NT2/D1 (cell line): ENCODE measurements at regions not wholly inside any gene's neighbourhood (a gene's known extent, or its start where the extent isn't known, plus 50 kb on each side); places are given as distances from the start of the nearest gene placed in this dataset.

Source experiments
- SUZ12 ChIP-seq: IDR thresholded peaks from 2 replicates; pipeline ENCODE4 v1.6.1; 2011; ENCODE audit not compliant: insufficient read length, insufficient read depth; ENCODE audit errors: extremely low read depth
- YY1 ChIP-seq: IDR thresholded peaks from 2 replicates; pipeline ENCODE4 v1.6.1; 2011; ENCODE audit not compliant: insufficient read length, insufficient read depth
- ZNF274 ChIP-seq: IDR thresholded peaks from 2 replicates; pipeline ENCODE4 v1.6.1; 2011; ENCODE audit warnings: mild to moderate bottlenecking, low read depth, low read length

- TF ChIP-seq ZNF274, result no peak
- no peak for TF ChIP-seq YY1
- TF ChIP-seq SUZ12, result no peak
Measured at GRCh38 chr2:239485622-239486021, 84.8 kb upstream of the HDAC4 start.
